ENCODE measurements at regions not wholly inside any gene's neighbourhood (a gene's known extent, or its start where the extent isn't known, plus 50 kb on each side); places are given as distances from the start of the nearest gene placed in this dataset.
A peak's percentile ranks its signal among the peaks of the same experiment; 100 is the strongest.

DNA sequence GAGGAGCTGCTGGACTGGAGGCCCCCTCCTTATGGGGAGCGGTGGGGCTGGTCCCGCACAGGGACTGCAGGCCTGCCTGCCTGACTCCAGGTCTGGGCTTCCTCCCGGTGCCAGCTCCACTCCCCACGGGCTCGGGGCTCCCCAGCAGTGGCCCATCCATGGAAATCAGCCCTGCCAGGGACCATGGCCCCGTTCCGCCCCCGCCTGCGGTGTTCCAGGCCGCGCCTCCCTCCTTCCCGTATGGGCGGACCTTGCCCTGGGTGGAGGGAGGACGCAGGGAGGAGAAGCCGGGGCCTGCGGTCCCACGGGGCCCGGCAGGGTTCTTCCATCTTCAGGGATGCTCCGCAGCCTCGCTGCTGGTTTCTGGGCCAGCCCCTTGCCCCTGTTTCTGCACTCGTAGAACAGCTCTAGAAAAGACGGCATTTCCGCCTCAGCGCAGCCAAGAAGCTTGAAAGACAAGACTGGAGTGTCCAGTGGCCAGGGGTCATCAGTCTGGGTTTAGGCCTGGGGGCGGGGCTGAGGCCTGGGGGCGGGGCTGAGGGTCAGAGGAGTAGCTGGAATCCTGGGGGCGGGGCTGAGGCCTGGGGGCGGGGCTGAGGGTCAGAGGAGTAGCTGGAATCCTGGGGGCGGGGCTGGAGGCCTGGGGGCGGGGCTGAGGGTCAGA is 1330.6 kb downstream of the BRD1 start:
- no peak for DNase-seq

DNA sequence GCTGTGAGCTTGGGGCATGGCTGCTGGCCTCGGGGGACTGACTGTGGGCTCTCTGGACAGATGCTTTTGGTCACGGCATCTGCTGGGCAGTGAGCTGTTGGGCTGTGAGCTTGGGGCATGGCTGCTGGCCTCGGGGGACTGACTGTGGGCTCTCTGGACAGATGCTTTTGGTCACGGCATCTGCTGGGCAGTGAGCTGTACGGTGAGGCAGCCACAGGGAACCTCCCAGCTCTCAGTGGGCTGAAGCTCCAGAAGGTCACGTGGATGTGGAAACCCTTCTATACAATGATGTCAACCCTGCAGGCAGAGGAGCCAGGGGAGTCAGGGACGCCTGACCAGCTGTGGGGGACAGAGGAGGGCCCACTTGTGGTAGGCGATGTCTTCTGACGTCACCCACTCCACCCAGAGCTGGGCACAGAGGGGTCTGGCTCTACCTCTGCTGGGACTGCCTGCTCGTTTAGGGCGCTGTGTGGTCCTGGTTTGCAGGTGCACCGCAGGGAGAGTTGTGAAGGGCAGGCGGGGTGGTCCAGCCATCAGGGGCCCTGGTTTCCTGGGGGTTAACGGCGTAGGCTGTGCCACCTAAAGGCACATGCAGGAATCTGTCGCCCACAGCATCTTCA is 1331.3 kb downstream of the BRD1 start:
- no peak for DNase-seq

- no peak for DNase-seq
Measured at GRCh38 chr22:48495751-48496080, 1332.0 kb downstream of the BRD1 start.

GRCh38 chr22:48494968-48495750 is 1332.5 kb downstream of the BRD1 start:
- no peak for DNase-seq

DNA sequence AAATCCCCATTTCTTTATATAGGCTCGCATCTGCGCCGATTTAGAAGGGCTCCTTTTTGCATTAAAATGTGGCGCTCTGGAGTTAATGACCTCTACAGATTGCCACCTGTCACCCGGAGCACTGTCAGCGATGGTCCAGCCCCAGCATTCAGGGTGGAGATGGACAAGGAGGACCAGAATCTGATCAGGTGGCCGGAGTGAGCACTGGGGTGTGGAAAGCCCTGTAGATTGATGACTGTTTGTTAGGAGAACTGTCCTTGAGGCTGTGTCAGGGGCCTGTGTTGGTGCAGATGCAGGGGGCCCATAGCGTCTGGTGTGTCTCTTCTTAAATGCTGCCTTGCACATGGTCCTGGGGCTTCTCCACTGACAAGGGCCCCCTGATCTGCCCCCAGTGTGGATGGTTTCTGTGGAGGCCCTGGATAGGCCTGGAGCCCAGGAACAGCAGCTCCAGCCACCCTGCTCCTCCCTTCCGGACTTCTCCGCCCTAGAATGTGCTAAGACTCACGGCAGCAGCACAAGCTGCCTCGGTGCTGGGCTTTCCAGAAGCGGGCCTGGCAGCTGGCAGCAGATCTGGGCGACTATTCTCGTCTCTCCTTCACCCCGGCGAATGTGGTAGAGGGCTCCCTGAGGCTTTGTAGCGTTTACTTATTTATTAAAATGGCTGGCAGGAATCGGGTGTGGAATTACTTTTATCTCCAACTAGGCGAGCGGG is 1333.3 kb downstream of the BRD1 start:
- no peak for DNase-seq

DNA sequence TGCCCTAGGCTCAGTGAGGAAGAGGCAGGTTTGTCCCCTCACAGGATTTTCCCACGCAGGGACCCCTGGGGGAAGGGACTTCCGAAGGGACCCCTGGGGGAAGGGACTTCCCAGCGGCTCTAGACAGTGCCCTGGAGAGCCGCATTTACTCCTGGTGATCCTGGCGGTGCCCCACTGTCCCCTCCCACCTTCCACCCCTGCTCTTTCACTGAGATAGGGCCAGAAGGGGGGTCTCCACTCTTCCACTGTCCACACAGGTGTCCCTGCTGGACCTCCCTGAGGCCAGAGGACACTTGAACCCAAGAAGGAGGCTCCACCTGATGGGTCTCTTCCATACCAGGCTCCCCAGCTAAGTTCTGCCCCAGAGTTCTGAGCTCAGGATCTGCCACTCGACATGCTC is 1333.9 kb downstream of the BRD1 start:
- DNase-seq = no peak

DNA sequence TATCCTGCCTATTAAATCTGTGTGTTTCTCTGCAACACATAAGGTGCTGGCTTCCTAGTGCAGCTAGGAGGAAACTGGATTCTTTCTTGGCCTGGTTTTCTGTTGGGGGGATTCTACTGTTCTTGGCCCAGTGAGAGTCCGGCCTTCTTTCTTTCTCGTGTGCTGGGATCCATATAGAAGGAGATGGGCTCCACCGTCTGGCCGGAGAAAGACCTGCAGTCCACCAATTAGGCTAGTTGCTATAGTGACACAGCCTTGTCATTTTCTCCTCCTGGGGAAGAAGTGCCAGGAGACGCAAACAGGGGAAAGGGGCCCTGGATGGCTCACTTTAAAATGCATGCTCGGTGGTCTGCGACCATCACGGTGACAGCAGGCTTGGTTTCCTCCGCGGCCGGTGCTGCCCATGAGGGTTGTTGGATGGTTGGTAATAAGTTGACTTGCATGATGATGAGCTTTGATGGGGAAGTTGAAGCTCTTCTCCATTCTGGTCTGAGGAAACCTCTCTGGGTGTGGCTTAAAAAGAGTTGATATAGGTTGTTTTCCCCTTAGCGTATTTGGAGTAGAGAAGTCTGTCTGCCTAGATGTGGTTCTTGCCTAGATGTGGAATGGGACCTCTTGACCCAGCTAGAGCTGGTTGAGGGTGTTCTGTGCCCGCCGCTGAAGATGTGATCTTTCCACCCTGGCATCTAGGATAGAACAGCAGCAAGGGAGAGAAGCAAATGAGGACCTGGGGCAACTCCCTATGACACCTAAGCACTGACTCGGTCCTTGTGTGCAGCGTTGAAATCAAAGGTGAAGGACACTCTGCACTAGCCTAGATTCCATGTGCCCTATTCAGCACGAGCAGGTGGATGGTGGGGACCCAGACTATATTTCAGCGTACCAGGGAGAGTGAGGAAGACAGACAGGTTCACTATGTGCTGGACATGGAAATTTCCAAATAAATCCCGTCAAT is 1335.0 kb downstream of the BRD1 start:
- peak; percentile 63 for DNase-seq

DNA sequence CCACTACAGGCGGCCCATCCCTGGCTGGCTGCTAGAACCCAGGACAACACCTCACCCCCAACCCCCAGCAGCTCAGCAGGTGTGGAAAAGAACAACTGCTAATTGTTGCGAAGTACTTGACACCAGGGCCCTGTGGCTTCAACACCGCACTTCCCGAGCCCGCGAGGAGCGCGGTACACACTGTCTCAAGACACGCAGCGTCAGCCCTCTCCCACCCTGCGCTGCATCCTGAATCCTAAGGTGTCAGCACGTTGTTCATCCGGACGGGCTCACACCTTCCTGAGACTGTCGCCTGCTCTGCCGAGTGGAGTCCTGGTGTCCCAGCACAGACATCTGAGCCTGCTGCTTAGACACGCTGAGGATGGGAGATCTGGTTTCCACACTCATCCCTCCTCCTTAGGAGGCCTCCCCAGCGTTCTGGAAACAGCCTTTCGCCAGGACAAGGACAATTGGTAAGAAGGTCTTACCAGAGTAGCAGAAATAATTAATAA is 1336.2 kb downstream of the BRD1 start:
- no peak for DNase-seq

GRCh38 chr22:48490500-48491411 is 1336.9 kb downstream of the BRD1 start:
- DNase-seq = peak; percentile 13

- DNase-seq = peak; percentile 8
Measured at GRCh38 chr22:48489551-48490499, 1337.8 kb downstream of the BRD1 start.

DNA sequence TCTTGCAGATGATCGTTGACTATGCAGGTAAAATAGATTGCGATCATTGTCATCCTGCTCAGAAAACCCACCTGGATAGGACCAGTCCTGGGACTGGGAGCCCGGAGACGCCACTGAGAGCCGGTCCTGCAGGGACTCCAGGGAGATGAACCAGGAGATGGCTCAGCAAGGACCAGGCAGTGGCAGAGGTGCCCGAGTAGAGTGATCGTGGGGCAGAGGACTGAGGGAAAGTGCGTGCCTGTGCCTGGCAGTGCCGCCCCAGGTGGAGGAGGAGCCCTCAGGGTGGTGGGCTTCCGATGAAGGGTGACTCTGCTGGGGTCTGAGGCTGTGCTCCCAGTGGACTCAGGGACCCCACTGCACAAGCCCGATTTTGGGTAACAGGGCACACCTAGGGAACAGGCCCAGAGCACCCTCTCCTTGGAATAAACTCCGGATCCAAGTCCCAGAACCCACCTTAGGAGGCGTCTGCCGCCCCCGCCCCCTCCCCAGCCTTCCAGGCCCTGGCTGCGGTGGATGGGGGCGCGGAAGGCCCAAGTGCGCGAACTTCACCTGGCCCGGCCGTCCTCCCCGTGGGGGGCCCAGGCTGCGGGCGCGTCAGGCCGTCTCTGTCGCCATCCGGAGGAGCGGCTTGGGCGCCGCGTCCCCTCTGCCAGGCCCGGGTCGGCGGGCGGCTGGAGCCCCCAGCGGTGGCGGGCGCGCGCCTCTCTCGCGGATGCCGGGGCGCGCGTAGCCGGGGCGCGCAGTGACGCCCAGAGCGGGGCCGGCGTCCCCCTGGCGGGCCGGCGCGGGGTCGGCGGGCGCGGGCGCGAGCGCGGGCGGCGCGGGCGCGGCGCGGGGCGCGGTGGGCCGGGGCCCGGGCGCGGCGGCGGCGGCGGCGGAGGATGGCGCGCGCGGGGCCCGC is 1338.8 kb downstream of the BRD1 start:
- DNase-seq = no peak

DNA sequence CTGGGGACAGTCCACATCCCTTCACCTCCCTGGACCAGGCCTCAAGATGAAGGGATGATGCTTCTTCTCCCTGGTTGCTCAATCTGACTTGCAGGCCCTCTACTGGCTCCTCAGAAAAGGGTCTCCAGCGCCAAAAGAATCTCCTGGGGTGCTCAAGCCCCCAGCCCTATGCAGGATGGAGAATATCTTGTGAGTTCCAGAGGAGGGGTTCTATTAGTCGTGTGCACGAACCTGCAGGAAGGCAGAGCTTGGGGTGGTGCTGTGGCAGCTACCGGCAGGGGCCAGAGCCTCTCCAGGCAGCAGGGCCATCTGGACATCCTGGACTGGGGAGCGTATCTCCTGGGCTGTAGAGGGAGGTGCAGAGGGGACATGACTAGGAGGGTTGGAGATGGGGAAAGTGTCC is 1339.5 kb downstream of the BRD1 start:
- no peak for DNase-seq

- no peak for DNase-seq
Measured at GRCh38 chr22:48486558-48486957, 1341.1 kb downstream of the BRD1 start.

GRCh38 chr22:48486134-48486532 is 1341.5 kb downstream of the BRD1 start:
- no peak for DNase-seq

- DNase-seq = no peak
Measured at GRCh38 chr22:48485149-48486133, 1342.2 kb downstream of the BRD1 start.

DNA sequence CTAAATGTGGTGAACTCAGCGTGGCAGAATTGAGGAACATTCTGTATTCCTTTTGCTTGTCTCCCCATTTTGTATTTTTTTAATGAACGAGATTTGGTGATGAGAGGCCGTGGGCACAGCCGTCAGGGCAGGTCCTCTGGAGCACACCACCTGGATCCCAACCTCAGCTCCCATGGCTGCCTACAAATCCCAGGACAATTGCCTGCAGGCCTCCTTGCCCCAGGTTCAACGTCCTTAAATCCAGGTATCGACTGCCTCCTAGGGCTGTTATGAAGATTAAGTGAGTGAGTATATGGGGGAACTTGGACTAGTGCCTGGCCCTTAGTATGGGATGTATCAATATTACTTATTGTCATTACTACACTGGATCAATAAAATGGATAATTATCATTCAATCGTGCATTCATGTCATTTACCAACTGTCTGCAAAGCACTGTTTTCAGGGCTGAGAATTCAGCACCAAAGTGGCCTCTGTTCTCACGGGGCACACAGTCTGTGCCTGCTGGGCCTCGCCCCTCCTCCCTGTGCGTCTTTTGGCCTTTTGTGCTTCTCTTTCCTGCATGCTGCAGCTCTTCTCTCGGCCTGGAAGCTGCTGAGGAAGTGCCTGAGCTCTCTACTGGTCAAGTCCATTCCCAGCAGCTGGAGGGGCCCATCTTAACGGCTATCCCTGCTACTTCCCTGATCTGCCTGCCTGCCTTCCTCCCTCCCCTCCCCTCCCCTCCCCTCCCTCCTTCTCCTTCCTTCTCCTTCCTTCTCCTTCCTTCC is 1343.7 kb downstream of the BRD1 start:
- DNase-seq = no peak

GRCh38 chr22:48482771-48483170 is 1344.9 kb downstream of the BRD1 start:
- DNase-seq = no peak

Measured in EL (cell line).